GM12878 (cell line): ENCODE measurements at regions not wholly inside any gene's neighbourhood (a gene's known extent, or its start where the extent isn't known, plus 50 kb on each side); places are given as distances from the start of the nearest gene placed in this dataset.

Source experiments
- ATAC-seq: fragments of 200-7000 bp; cut with Tn5 transposase; 3 replicates; pipeline ENCODE4 v1.9.1; 2020; ENCODE audit warnings: mild to moderate bottlenecking, moderate library complexity
- BruUV-seq: library from RNA; stranded (reverse); fragments of 400-500 nt; replicated peaks from 2 replicates; lab custom pipeline; 2021; lab: Mats Ljungman, UMichigan
- CTCF ChIA-PET: fragments of 300-600 bp; sonication (Branson Sonifier 250); formaldehyde crosslinking; extraction: SDS; loops from one replicate; lab custom pipeline; 2021; ENCODE audit warnings: inconsistent platforms; lab: Yijun Ruan, JAX
- POLR2A ChIA-PET: fragments of 350-600 bp; formaldehyde crosslinking; extraction: SDS; loops from one replicate; lab custom pipeline; 2021; ENCODE audit warnings: inconsistent platforms; lab: Charles Lee
- RAD21 ChIA-PET: fragments of 300-600 bp; sonication (Branson Sonifier 250); formaldehyde crosslinking; loops from one replicate; lab custom pipeline; 2023; ENCODE audit warnings: antibody characterized with exemption; ENCODE audit not compliant: unreplicated experiment; lab: Charles Lee
- SMC1A ChIA-PET: fragments of 300-600 bp; sonication (Branson Sonifier 250); formaldehyde crosslinking; loops from one replicate; lab custom pipeline; 2023; ENCODE audit not compliant: unreplicated experiment, uncharacterized antibody; lab: Charles Lee
- DNase-seq: peaks from one replicate; pipeline ENCODE4 v3.0.0-alpha.2; 2011; ENCODE audit warnings: low read depth, low spot score
- FAIRE-seq: peaks from 3 replicates; lab custom pipeline; 2011; peaks lifted over from hg19 to GRCh38; lab: Jason Lieb, UNC
- H2AFZ ChIP-seq: 2 replicates; pipeline ENCODE4 v1.6.0; 2011; ENCODE audit warnings: low read depth, low read length, control low read depth; ENCODE audit not compliant: control insufficient read depth
- H3K27ac ChIP-seq: 2 replicates; pipeline ENCODE4 v1.5.1; 2011; ENCODE audit warnings: control low read depth; ENCODE audit not compliant: control insufficient read depth, insufficient read depth
- H3K27me3 ChIP-seq, 2 experiments: replicated peaks in 1 of 2; 2 replicates each; pipeline versions ENCODE4 v1.6.0 to v1.6.1; 2011; ENCODE audit warnings: low read length in 1 of 2; ENCODE audit not compliant: control insufficient read depth in 2 of 2, insufficient read depth in 2 of 2
- H3K36me3 ChIP-seq, 2 experiments: 2 replicates each; pipeline ENCODE4 v1.5.1; 2011; ENCODE audit warnings: low read length in 1 of 2; ENCODE audit not compliant: control insufficient read depth in 2 of 2, insufficient read depth in 2 of 2
- H3K4me1 ChIP-seq: 2 replicates; pipeline ENCODE4 v1.6.1; 2011; ENCODE audit warnings: mild to moderate bottlenecking, low read length, moderate library complexity, mixed read lengths; ENCODE audit not compliant: control insufficient read depth, insufficient read depth
- H3K4me2 ChIP-seq: 2 replicates; pipeline ENCODE4 v1.6.0; 2011; ENCODE audit warnings: control low read depth; ENCODE audit not compliant: control insufficient read depth, insufficient read depth
- H3K4me3 ChIP-seq: fragments of 200-600 bp; sonication (generic); 2 replicates; pipeline ENCODE4 v1.5.1; 2016
- H3K79me2 ChIP-seq: 2 replicates; pipeline ENCODE4 v1.6.0; 2011; ENCODE audit warnings: low read length; ENCODE audit not compliant: control insufficient read depth, insufficient read depth
- H3K9ac ChIP-seq: 2 replicates; pipeline ENCODE4 v1.8.0; 2011; ENCODE audit warnings: low read length, control low read depth, mixed read lengths; ENCODE audit not compliant: control insufficient read depth, insufficient read depth
- H3K9me3 ChIP-seq: replicated peaks from 3 replicates; pipeline ENCODE4 v1.5.1; 2011; ENCODE audit warnings: mild to moderate bottlenecking, low read length; ENCODE audit not compliant: control insufficient read depth, insufficient read depth
- H4K20me1 ChIP-seq: 2 replicates; pipeline ENCODE4 v1.6.0; 2011; ENCODE audit not compliant: control insufficient read depth, insufficient read depth
- ASH2L ChIP-seq: fragments of 300-600, 200-600 bp; sonication (generic); IDR thresholded peaks from 2 replicates; pipeline ENCODE4 v1.6.1; 2017; ENCODE audit warnings: low read depth, mild to moderate bottlenecking, borderline replicate concordance
- CBX3 ChIP-seq: fragments of 200-600 bp; sonication (generic); IDR thresholded peaks from 2 replicates; pipeline ENCODE4 v1.6.1; 2016; ENCODE audit warnings: low read depth, borderline replicate concordance
- CHD4 ChIP-seq: fragments of 200-600 bp; sonication (generic); IDR thresholded peaks from 2 replicates; pipeline ENCODE4 v1.6.1; 2016; ENCODE audit warnings: mild to moderate bottlenecking
- CREM ChIP-seq: IDR thresholded peaks from 2 replicates; pipeline ENCODE4 v1.6.1; 2014; ENCODE audit warnings: antibody characterized with exemption, low read depth
- EED ChIP-seq: sonication (generic); IDR thresholded peaks from 2 replicates; pipeline ENCODE4 v1.6.1; 2016; ENCODE audit warnings: antibody characterized with exemption, low read depth
- EZH2 ChIP-seq: IDR thresholded peaks from 2 replicates; pipeline ENCODE4 v1.6.1; 2012; ENCODE audit warnings: low read depth, mild to moderate bottlenecking, control low read depth, inconsistent platforms, low read length, borderline replicate concordance; ENCODE audit not compliant: control insufficient read depth
- HDAC6 ChIP-seq: fragments of 200-600 bp; sonication (generic); IDR thresholded peaks from one replicate; pipeline ENCODE4 v1.8.0; 2017; ENCODE audit warnings: antibody characterized with exemption; ENCODE audit not compliant: unreplicated experiment
- KAT2A ChIP-seq: conservative IDR thresholded peaks from 2 replicates; pipeline ENCODE4 v1.6.1; 2011; ENCODE audit warnings: low read depth, low read length; ENCODE audit not compliant: control insufficient read depth
- NR2C1 ChIP-seq: fragments of 450-650 bp; IDR thresholded peaks from 2 replicates; pipeline ENCODE4 v1.6.1; 2017; ENCODE audit warnings: antibody characterized with exemption, mild to moderate bottlenecking, moderate library complexity
- PAX8 ChIP-seq: fragments of 450-650 bp; IDR thresholded peaks from 2 replicates; pipeline ENCODE4 v1.6.1; 2017; ENCODE audit warnings: mild to moderate bottlenecking, moderate library complexity
- POLR2AphosphoS5 ChIP-seq: IDR thresholded peaks from 2 replicates; pipeline ENCODE4 v1.6.1; 2011; ENCODE audit warnings: mild to moderate bottlenecking, low read length, inconsistent platforms
- RAD21 ChIP-seq: IDR thresholded peaks from 2 replicates; pipeline ENCODE4 v1.6.1; 2011; ENCODE audit warnings: mild to moderate bottlenecking, low read depth, low read length, moderate library complexity; ENCODE audit not compliant: insufficient read depth
- RB1 ChIP-seq: fragments of 450-650 bp; formaldehyde crosslinking; IDR thresholded peaks from 2 replicates; pipeline ENCODE4 v1.6.1; 2017; ENCODE audit warnings: mild to moderate bottlenecking, borderline replicate concordance
- ZNF274 ChIP-seq: IDR thresholded peaks from one replicate; pipeline ENCODE4 v1.8.0; 2011; ENCODE audit not compliant: insufficient read length, insufficient read depth
- WGBS: methylation state at CpG from one replicate; pipeline ENCODE4 v1.1.6; 2016; ENCODE audit warnings: low lambda C conversion rate; ENCODE audit not compliant: insufficient replicate concordance, insufficient coverage; ENCODE audit errors: missing lambda C conversion rate; 5-methylcytosine and 5-hydroxymethylcytosine counted together
- in situ Hi-C: fragments of 300-500 bp; cut with MboI; formaldehyde crosslinking; loops from 9 replicates; pipeline ENCODE4 v1.14.3; 2018; ENCODE audit warnings: mixed read lengths
- intact Hi-C: fragments of 100-400 bp; cut with micrococcal nuclease; formaldehyde crosslinking; loops from one replicate; pipeline ENCODE4 v1.14.2; 2022; ENCODE audit not compliant: unreplicated experiment
- TF ChIP-seq, protein P1 (sequence below): fragments of 150-350 bp; IDR thresholded peaks from 2 replicates; pipeline ENCODE4 v1.6.1; 2014; ENCODE audit warnings: mild to moderate bottlenecking, low read depth, low read length
- TF ChIP-seq, protein P2 (sequence below): fragments of 450-650 bp; IDR thresholded peaks from 2 replicates; pipeline ENCODE4 v1.6.1; 2017; ENCODE audit warnings: mild to moderate bottlenecking, moderate library complexity
- TF ChIP-seq, protein P3 (sequence below): IDR thresholded peaks from 2 replicates; pipeline ENCODE4 v1.6.1; 2011; ENCODE audit warnings: borderline replicate concordance, low read depth, mild to moderate bottlenecking, moderate library complexity, mixed read lengths, low read length; ENCODE audit not compliant: insufficient read depth; ENCODE audit errors: extremely low read length

DNA sequence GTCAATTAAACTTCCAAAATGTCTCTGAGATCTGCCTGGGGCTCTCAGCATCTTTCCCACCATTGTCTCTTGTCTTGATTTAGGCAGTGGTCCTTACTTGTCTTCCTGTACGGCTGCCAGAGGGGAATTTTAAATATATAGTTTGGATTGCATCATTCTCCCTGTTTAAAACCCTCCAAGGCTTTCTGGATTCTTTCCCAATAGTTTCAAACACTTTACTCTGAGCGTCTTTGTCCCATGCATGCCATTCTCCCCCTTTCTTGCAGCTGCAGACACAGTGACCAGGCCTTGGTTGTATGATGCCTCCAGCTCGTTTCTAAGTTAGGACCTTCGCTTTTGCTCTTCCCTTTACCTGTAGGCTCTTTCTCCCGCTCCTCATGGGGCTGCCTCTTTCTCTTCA, 323.3 kb upstream of the CTNNB1 start:
- ChIA-PET RAD21 (no interaction called here), SMC1A (interaction anchor here (0.6 kb wide), 1 partner anchor 683 kb away, joined by 3 read pairs; no protein-coding TSS in a partner anchor), POLR2A (no interaction called here), CTCF (no interaction called here)
- H3K9me3 ChIP-seq: no peaks in the 10 kb centered on the region
- no peaks in the 10 kb centered on the region for H3K36me3 ChIP-seq
- no peak for ATAC-seq
- H3K27ac ChIP-seq: no peak overlapping the region
- no peaks in the 10 kb centered on the region for H3K79me2 ChIP-seq
- H3K27me3 ChIP-seq: no peaks in the 10 kb centered on the region
- no peak for FAIRE-seq
- H2AFZ ChIP-seq: no peak overlapping the region
- no TSS peak for BruUV-seq
- no peak for TF ChIP-seq EZH2
- no peak for TF ChIP-seq CREM
- no peak for TF ChIP-seq POLR2AphosphoS5
- TF ChIP-seq, protein P1, sequence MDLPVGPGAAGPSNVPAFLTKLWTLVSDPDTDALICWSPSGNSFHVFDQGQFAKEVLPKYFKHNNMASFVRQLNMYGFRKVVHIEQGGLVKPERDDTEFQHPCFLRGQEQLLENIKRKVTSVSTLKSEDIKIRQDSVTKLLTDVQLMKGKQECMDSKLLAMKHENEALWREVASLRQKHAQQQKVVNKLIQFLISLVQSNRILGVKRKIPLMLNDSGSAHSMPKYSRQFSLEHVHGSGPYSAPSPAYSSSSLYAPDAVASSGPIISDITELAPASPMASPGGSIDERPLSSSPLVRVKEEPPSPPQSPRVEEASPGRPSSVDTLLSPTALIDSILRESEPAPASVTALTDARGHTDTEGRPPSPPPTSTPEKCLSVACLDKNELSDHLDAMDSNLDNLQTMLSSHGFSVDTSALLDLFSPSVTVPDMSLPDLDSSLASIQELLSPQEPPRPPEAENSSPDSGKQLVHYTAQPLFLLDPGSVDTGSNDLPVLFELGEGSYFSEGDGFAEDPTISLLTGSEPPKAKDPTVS: no peak
- no peak for TF ChIP-seq KAT2A
- TF ChIP-seq CBX3: no peak
- TF ChIP-seq NR2C1: no peak
- no peak for TF ChIP-seq RB1
- TF ChIP-seq CHD4: no peak
- TF ChIP-seq ZNF274: no peak
- no peak for TF ChIP-seq ASH2L
- TF ChIP-seq EED: no peak
- no peak for TF ChIP-seq PAX8
- TF ChIP-seq RAD21: no peak
- no peak for TF ChIP-seq HDAC6
- TF ChIP-seq, protein P2, sequence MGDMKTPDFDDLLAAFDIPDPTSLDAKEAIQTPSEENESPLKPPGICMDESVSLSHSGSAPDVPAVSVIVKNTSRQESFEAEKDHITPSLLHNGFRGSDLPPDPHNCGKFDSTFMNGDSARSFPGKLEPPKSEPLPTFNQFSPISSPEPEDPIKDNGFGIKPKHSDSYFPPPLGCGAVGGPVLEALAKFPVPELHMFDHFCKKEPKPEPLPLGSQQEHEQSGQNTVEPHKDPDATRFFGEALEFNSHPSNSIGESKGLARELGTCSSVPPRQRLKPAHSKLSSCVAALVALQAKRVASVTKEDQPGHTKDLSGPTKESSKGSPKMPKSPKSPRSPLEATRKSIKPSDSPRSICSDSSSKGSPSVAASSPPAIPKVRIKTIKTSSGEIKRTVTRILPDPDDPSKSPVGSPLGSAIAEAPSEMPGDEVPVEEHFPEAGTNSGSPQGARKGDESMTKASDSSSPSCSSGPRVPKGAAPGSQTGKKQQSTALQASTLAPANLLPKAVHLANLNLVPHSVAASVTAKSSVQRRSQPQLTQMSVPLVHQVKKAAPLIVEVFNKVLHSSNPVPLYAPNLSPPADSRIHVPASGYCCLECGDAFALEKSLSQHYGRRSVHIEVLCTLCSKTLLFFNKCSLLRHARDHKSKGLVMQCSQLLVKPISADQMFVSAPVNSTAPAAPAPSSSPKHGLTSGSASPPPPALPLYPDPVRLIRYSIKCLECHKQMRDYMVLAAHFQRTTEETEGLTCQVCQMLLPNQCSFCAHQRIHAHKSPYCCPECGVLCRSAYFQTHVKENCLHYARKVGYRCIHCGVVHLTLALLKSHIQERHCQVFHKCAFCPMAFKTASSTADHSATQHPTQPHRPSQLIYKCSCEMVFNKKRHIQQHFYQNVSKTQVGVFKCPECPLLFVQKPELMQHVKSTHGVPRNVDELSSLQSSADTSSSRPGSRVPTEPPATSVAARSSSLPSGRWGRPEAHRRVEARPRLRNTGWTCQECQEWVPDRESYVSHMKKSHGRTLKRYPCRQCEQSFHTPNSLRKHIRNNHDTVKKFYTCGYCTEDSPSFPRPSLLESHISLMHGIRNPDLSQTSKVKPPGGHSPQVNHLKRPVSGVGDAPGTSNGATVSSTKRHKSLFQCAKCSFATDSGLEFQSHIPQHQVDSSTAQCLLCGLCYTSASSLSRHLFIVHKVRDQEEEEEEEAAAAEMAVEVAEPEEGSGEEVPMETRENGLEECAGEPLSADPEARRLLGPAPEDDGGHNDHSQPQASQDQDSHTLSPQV: no peak
- TF ChIP-seq, protein P3, sequence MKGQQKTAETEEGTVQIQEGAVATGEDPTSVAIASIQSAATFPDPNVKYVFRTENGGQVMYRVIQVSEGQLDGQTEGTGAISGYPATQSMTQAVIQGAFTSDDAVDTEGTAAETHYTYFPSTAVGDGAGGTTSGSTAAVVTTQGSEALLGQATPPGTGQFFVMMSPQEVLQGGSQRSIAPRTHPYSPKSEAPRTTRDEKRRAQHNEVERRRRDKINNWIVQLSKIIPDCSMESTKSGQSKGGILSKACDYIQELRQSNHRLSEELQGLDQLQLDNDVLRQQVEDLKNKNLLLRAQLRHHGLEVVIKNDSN: no peak
- no peaks in the 10 kb centered on the region for H4K20me1 ChIP-seq
- no peak overlapping the region for H3K4me3 ChIP-seq
- intact Hi-C loops: no loop called here
- H3K4me1 ChIP-seq: no peaks in the 10 kb centered on the region
- H3K4me2 ChIP-seq: no peak overlapping the region
- H3K9ac ChIP-seq: no peak overlapping the region
- DNase-seq: no peak
- 16% methylated on average over 5 of the region's 5 CpGs for WGBS
- in situ Hi-C loops: no loop called here
